ENCODE measurements at regions not wholly inside any gene's neighbourhood (a gene's known extent, or its start where the extent isn't known, plus 50 kb on each side); places are given as distances from the start of the nearest gene placed in this dataset.
A peak's percentile ranks its signal among the peaks of the same experiment; 100 is the strongest.
"Not testable (repeated sequence)": the region's sequence is repeated elsewhere in the genome, so short reads cannot be mapped to it uniquely, and the experiment has no call there.

- H3K36me3 Mint-ChIP-seq: peaks cover 5 to 10% of the 10 kb centered on the region in 2 donors
- not testable (repeated sequence) for ATAC-seq (ENCODE audit: low read depth in 2 of 2); H3K27ac Mint-ChIP-seq; DNase-seq; H3K4me3 Mint-ChIP-seq; H3K4me1 Mint-ChIP-seq
- H3K9me3 Mint-ChIP-seq: peaks cover 2 to 21% (median 15%) of the 10 kb centered on the region in 7 donors
- H3K27me3 Mint-ChIP-seq: peaks cover 31 to 34% (median 31%) of the 10 kb centered on the region in 3 donors
Measured at GRCh38 chr10:117453484-117453883, 78.2 kb upstream of the PDZD8 start.

- H3K27me3 Mint-ChIP-seq: peaks cover 19 to 27% (median 24%) of the 10 kb centered on the region in 3 donors
- DNase-seq (no peak), ATAC-seq (ENCODE audit: low read depth in 2 of 2) (no peak)
- H3K9me3 Mint-ChIP-seq: peaks cover 11 to 36% (median 24%) of the 10 kb centered on the region in 7 donors
- no peak overlapping the region for H3K4me3 Mint-ChIP-seq
- H3K4me1 Mint-ChIP-seq: no peaks in the 10 kb centered on the region
- peaks cover 10 to 28% of the 10 kb centered on the region in 2 donors for H3K36me3 Mint-ChIP-seq
- H3K27ac Mint-ChIP-seq: no peak overlapping the region
Measured at GRCh38 chr10:117450940-117451339, 75.7 kb upstream of the PDZD8 start.

- Mint-ChIP-seq H3K27me3 (peaks cover 18 to 36% (median 22%) of the 10 kb centered on the region in 3 donors), H3K4me3 (no peak overlapping the region)
Measured at GRCh38 chr10:117449636-117450035, 74.4 kb upstream of the PDZD8 start.

GRCh38 chr10:117448802-117449201, 73.6 kb upstream of the PDZD8 start:
- Mint-ChIP-seq H3K27ac (no peak overlapping the region), H3K9me3 (peaks cover 16 to 42% (median 31%) of the 10 kb centered on the region in 7 donors), H3K27me3 (peaks cover 18 to 30% (median 22%) of the 10 kb centered on the region in 3 donors), H3K36me3 (peaks cover 11 to 41% of the 10 kb centered on the region in 2 donors), H3K4me3 (no peak overlapping the region), H3K4me1 (peaks cover 0 to under 1% (median 0%) of the 10 kb centered on the region in 3 donors)
- ATAC-seq (ENCODE audit: low read depth in 2 of 2) (no peak), DNase-seq (no peak)

More at GRCh38 chr10:117449636-117450035, 74.4 kb upstream of the PDZD8 start:
- Mint-ChIP-seq H3K36me3 (peaks cover 11 to 41% of the 10 kb centered on the region in 2 donors), H3K9me3 (peaks cover 16 to 42% (median 33%) of the 10 kb centered on the region in 7 donors), H3K4me1 (no peaks in the 10 kb centered on the region), H3K27ac (no peak overlapping the region)
- ATAC-seq (ENCODE audit: low read depth in 2 of 2) (no peak), DNase-seq (no peak)

GRCh38 chr10:117445992-117446391, 70.8 kb upstream of the PDZD8 start:
- Mint-ChIP-seq H3K36me3 (peaks cover 6 to 31% of the 10 kb centered on the region in 2 donors), H3K4me3 (no peak overlapping the region), H3K27ac (no peak overlapping the region), H3K27me3 (peaks cover 7 to 30% (median 10%) of the 10 kb centered on the region in 3 donors), H3K4me1 (peaks cover 0 to 12% (median 0%) of the 10 kb centered on the region in 3 donors), H3K9me3 (peaks cover 8 to 32% (median 20%) of the 10 kb centered on the region in 7 donors)
- DNase-seq: no peak
- ATAC-seq (ENCODE audit: low read depth in 2 of 2): no peak

GRCh38 chr10:117444497-117445040, 69.3 kb upstream of the PDZD8 start:
- no peak for ATAC-seq (ENCODE audit: low read depth in 2 of 2)
- H3K4me1 Mint-ChIP-seq: peaks cover 0 to 12% (median 0%) of the 10 kb centered on the region in 3 donors
- DNase-seq: no peak
- peaks cover 8 to 32% (median 17%) of the 10 kb centered on the region in 7 donors for H3K9me3 Mint-ChIP-seq
- no peak overlapping the region for H3K27ac Mint-ChIP-seq
- H3K4me3 Mint-ChIP-seq: no peak overlapping the region
- H3K27me3 Mint-ChIP-seq: peaks cover 12 to 23% (median 16%) of the 10 kb centered on the region in 3 donors
- H3K36me3 Mint-ChIP-seq: peaks cover 6 to 31% of the 10 kb centered on the region in 2 donors

- peaks cover 6 to 31% of the 10 kb centered on the region in 2 donors for H3K36me3 Mint-ChIP-seq
- peaks cover 16 to 23% (median 22%) of the 10 kb centered on the region in 3 donors for H3K27me3 Mint-ChIP-seq
- peaks cover 8 to 32% (median 17%) of the 10 kb centered on the region in 7 donors for H3K9me3 Mint-ChIP-seq
- H3K4me1 Mint-ChIP-seq: peaks cover 0 to 12% (median 0%) of the 10 kb centered on the region in 3 donors
- DNase-seq (no peak), ATAC-seq (ENCODE audit: low read depth in 2 of 2) (no peak)
- peak overlapping the region in 1 of 6 donors; percentile 29 for H3K27ac Mint-ChIP-seq
- H3K4me3 Mint-ChIP-seq: peak overlapping the region in 1 of 8 donors; percentile 30
Measured at GRCh38 chr10:117443686-117444041, 68.4 kb upstream of the PDZD8 start.

GRCh38 chr10:117442944-117443685, 67.9 kb upstream of the PDZD8 start:
- Mint-ChIP-seq H3K36me3 (peaks cover 6 to 31% of the 10 kb centered on the region in 2 donors), H3K4me3 (no peak overlapping the region), H3K27me3 (peaks cover 20 to 24% (median 23%) of the 10 kb centered on the region in 3 donors), H3K9me3 (peaks cover 8 to 32% (median 17%) of the 10 kb centered on the region in 7 donors), H3K4me1 (peaks cover 0 to 12% (median 0%) of the 10 kb centered on the region in 3 donors), H3K27ac (no peak overlapping the region)
- peak; percentile 9 for DNase-seq
- peak in 1 of 2 donors; percentile 57 for ATAC-seq (ENCODE audit: low read depth in 2 of 2)

- peaks cover 0 to 12% (median 0%) of the 10 kb centered on the region in 3 donors for H3K4me1 Mint-ChIP-seq
- H3K36me3 Mint-ChIP-seq: peaks cover 6 to 30% of the 10 kb centered on the region in 2 donors
- peak overlapping the region in 1 of 6 donors; percentile 10 for H3K27ac Mint-ChIP-seq
- no peak for DNase-seq
- H3K9me3 Mint-ChIP-seq: peaks cover 8 to 31% (median 17%) of the 10 kb centered on the region in 7 donors
- ATAC-seq (ENCODE audit: low read depth in 2 of 2): no peak
- H3K4me3 Mint-ChIP-seq: no peak overlapping the region
- H3K27me3 Mint-ChIP-seq: peaks cover 22 to 28% (median 23%) of the 10 kb centered on the region in 3 donors
Measured at GRCh38 chr10:117442521-117442920, 67.3 kb upstream of the PDZD8 start.

- no peak for ATAC-seq (ENCODE audit: low read depth in 2 of 2)
- H3K27ac Mint-ChIP-seq: no peak overlapping the region
Measured at GRCh38 chr10:117441812-117442443, 66.7 kb upstream of the PDZD8 start.

GRCh38 chr10:117441361-117441760, 66.1 kb upstream of the PDZD8 start:
- peaks cover 0 to 12% (median 0%) of the 10 kb centered on the region in 3 donors for H3K4me1 Mint-ChIP-seq
- DNase-seq (no peak), ATAC-seq (ENCODE audit: low read depth in 2 of 2) (no peak)
- H3K27ac Mint-ChIP-seq: no peak overlapping the region
- peaks cover 7 to 20% (median 11%) of the 10 kb centered on the region in 7 donors for H3K9me3 Mint-ChIP-seq
- H3K36me3 Mint-ChIP-seq: peaks cover 5 to 18% of the 10 kb centered on the region in 2 donors
- H3K27me3 Mint-ChIP-seq: peaks cover 21 to 32% (median 22%) of the 10 kb centered on the region in 3 donors
- H3K4me3 Mint-ChIP-seq: no peak overlapping the region

More at GRCh38 chr10:117441812-117442443, 66.7 kb upstream of the PDZD8 start:
- Mint-ChIP-seq H3K9me3 (peaks cover 8 to 25% (median 16%) of the 10 kb centered on the region in 7 donors), H3K4me1 (peaks cover 0 to 12% (median 0%) of the 10 kb centered on the region in 3 donors), H3K4me3 (no peak overlapping the region), H3K27me3 (peaks cover 22 to 29% (median 23%) of the 10 kb centered on the region in 3 donors), H3K36me3 (peaks cover 6 to 24% of the 10 kb centered on the region in 2 donors)
- no peak for DNase-seq

- Mint-ChIP-seq H3K4me3 (no peak overlapping the region), H3K36me3 (no peaks in the 10 kb centered on the region), H3K9me3 (peaks cover 0 to 4% (median 2%) of the 10 kb centered on the region in 7 donors), H3K4me1 (peaks cover 0 to 12% (median 0%) of the 10 kb centered on the region in 3 donors), H3K27ac (no peak overlapping the region), H3K27me3 (peaks cover 8 to 34% (median 18%) of the 10 kb centered on the region in 3 donors)
- ATAC-seq (ENCODE audit: low read depth in 2 of 2): no peak
- no peak for DNase-seq
Measured at GRCh38 chr10:117439243-117439912, 64.1 kb upstream of the PDZD8 start.

GRCh38 chr10:117432866-117433265, 57.6 kb upstream of the PDZD8 start:
- ATAC-seq (ENCODE audit: low read depth in 2 of 2) (no peak), DNase-seq (no peak)
- peaks cover 10 to 35% (median 30%) of the 10 kb centered on the region in 3 donors for H3K27me3 Mint-ChIP-seq
- H3K9me3 Mint-ChIP-seq: peaks cover 0 to 4% (median 0%) of the 10 kb centered on the region in 7 donors
- no peaks in the 10 kb centered on the region for H3K36me3 Mint-ChIP-seq
- no peaks in the 10 kb centered on the region for H3K4me1 Mint-ChIP-seq
- no peak overlapping the region for H3K4me3 Mint-ChIP-seq
- peak overlapping the region in 1 of 6 donors; percentile 32 for H3K27ac Mint-ChIP-seq
